AG04449 (cell line): ENCODE measurements at regions not wholly inside any gene's neighbourhood (a gene's known extent, or its start where the extent isn't known, plus 50 kb on each side); places are given as distances from the start of the nearest gene placed in this dataset.

Experiments used
- CTCF ChIA-PET: fragments of 350-600 bp; formaldehyde crosslinking; extraction: SDS; loops from one replicate; lab custom pipeline; 2021; ENCODE audit warnings: antibody characterized with exemption; lab: Yijun Ruan, JAX
- POLR2A ChIA-PET: fragments of 400-600, 350-600 bp; formaldehyde crosslinking; extraction: SDS; loops from one replicate; lab custom pipeline; 2020; ENCODE audit warnings: antibody characterized with exemption, inconsistent platforms; lab: Yijun Ruan, JAX
- DNase-seq: peaks from one replicate; pipeline ENCODE4 v3.0.0-alpha.2; 2010; ENCODE audit warnings: low read depth, low spot score
- H3K4me3 ChIP-seq: 2 replicates; pipeline ENCODE4 v1.5.1; 2011; ENCODE audit warnings: low read depth, mild to moderate bottlenecking, control low read depth, low read length
- CTCF ChIP-seq: IDR thresholded peaks from one replicate; pipeline ENCODE4 v1.5.1; 2011; ENCODE audit warnings: mild to moderate bottlenecking, moderate library complexity, low read length, control low read depth, inconsistent platforms; ENCODE audit not compliant: insufficient read depth; ENCODE audit errors: missing control alignments

GRCh38 chr5:128667751-128668150 lies 129.7 kb upstream of the FBN2 start:
- H3K4me3 ChIP-seq, result no peak overlapping the region
- no peak for DNase-seq
- TF ChIP-seq CTCF, result no peak
- ChIA-PET CTCF (interaction anchor here (0.8 to 1.7 kb wide), 2 partner anchors 10 to 22 kb away, joined by 3 to 5 read pairs; no protein-coding TSS in a partner anchor), POLR2A (no interaction called here)

- no peak overlapping the region for H3K4me3 ChIP-seq
- POLR2A ChIA-PET, result no interaction called here
- CTCF ChIA-PET, result interaction anchor here (1.3 to 1.7 kb wide), 3 partner anchors 14 to 138 kb away, joined by 3 to 5 read pairs (median 3); no protein-coding TSS in a partner anchor
- DNase-seq, result no peak
- TF ChIP-seq CTCF, result no peak
Observed at GRCh38 chr5:128668921-128669320, 130.9 kb upstream of the FBN2 start.

- ChIA-PET POLR2A (no interaction called here), CTCF (interaction anchor here (1.3 to 1.5 kb wide), 2 partner anchors 13 to 139 kb away, joined by 3 read pairs; no protein-coding TSS in a partner anchor)
- no peak for TF ChIP-seq CTCF
- no peak overlapping the region for H3K4me3 ChIP-seq
- DNase-seq, result no peak
Observed at GRCh38 chr5:128669803-128670202, 131.8 kb upstream of the FBN2 start.

GRCh38 chr5:128671943-128672342 lies 133.9 kb upstream of the FBN2 start:
- ChIA-PET POLR2A (no interaction called here), CTCF (interaction anchor here (1.1 to 6.3 kb wide), 4 partner anchors 134 to 155 kb away, joined by 3 to 32 read pairs (median 12); partner anchors contain the start of gene FBN2)
- no peak for TF ChIP-seq CTCF
- H3K4me3 ChIP-seq, result no peak overlapping the region
- DNase-seq, result no peak

GRCh38 chr5:128673000-128673399 lies 135.0 kb upstream of the FBN2 start:
- H3K4me3 ChIP-seq, result no peak overlapping the region
- ChIA-PET POLR2A (interaction anchor here (0.5 to 2.9 kb wide), 2 partner anchors 136 to 190 kb away, joined by 3 to 10 read pairs; no protein-coding TSS in a partner anchor), CTCF (interaction anchor here (0.9 to 6.3 kb wide), 10 partner anchors 26 to 174 kb away, joined by 3 to 32 read pairs (median 10); partner anchors contain the start of gene FBN2)
- DNase-seq, result no peak
- no peak for TF ChIP-seq CTCF

- TF ChIP-seq CTCF, result no peak
- H3K4me3 ChIP-seq, result no peak overlapping the region
- POLR2A ChIA-PET, result interaction anchor here (0.5 to 2.9 kb wide), 2 partner anchors 137 to 189 kb away, joined by 3 to 10 read pairs; no protein-coding TSS in a partner anchor
- CTCF ChIA-PET, result interaction anchor here (0.9 to 6.3 kb wide), 13 partner anchors 11 to 261 kb away, joined by 3 to 32 read pairs (median 10); partner anchors contain the start of gene FBN2
- DNase-seq, result no peak
Observed at GRCh38 chr5:128673411-128673957, 135.4 kb upstream of the FBN2 start.
